C4-2B (cell line): ENCODE measurements at regions not wholly inside any gene's neighbourhood (a gene's known extent, or its start where the extent isn't known, plus 50 kb on each side); places are given as distances from the start of the nearest gene placed in this dataset.

Experiments
- H3K27ac ChIP-seq: fragments of 450-650 bp; 2 replicates; pipeline ENCODE4 v1.5.1; 2017
- ZFX ChIP-seq: fragments of 450-650 bp; IDR thresholded peaks from 2 replicates; pipeline ENCODE4 v1.6.1; 2017
- TF ChIP-seq, protein P1 (sequence below): fragments of 450-650 bp; conservative IDR thresholded peaks from 2 replicates; pipeline ENCODE4 v1.5.1; 2017; ENCODE audit warnings: mild to moderate bottlenecking

DNA sequence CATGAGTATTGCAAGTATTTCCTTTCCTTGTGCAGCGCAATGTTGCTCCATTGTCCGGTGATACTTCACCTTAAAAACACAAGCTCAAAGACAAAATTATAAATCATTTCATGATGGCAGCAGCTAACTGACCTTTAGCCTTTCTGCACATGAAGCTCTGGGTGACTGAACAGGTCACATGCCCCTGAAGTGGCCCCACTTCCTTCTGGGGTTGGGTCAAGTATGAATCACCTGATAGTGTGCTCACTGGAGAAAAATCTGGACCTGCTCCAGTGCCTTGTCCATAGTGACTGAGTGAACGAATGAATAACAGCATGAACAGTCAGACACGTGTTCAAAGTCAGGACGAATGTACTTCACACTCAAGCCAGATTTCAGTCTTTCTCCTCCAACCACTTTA, 658.9 kb downstream of the NPHP4 start:
- no peak overlapping the region for H3K27ac ChIP-seq
- TF ChIP-seq, protein P1, sequence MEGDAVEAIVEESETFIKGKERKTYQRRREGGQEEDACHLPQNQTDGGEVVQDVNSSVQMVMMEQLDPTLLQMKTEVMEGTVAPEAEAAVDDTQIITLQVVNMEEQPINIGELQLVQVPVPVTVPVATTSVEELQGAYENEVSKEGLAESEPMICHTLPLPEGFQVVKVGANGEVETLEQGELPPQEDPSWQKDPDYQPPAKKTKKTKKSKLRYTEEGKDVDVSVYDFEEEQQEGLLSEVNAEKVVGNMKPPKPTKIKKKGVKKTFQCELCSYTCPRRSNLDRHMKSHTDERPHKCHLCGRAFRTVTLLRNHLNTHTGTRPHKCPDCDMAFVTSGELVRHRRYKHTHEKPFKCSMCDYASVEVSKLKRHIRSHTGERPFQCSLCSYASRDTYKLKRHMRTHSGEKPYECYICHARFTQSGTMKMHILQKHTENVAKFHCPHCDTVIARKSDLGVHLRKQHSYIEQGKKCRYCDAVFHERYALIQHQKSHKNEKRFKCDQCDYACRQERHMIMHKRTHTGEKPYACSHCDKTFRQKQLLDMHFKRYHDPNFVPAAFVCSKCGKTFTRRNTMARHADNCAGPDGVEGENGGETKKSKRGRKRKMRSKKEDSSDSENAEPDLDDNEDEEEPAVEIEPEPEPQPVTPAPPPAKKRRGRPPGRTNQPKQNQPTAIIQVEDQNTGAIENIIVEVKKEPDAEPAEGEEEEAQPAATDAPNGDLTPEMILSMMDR, result no peak
- no peak for TF ChIP-seq ZFX

DNA sequence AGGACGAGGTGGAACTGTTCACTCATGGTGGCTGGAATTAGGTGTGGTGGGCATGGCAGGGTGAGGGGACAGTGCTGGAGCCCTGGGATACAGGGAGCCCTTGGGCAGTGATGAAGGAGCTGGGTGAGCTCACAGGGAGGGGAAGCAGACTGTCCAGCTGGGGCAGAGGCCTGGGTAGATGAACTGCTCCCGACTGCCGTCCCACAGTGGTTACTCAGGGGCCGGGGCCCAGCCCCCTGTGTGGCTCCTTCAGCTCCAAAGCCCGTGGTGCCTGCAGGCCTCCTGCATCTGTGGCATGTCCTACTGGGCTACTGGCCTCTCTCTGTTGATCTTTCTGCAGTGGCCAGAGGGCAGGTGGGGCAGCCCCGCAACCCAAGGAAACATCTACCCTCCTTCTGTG, 661.1 kb downstream of the NPHP4 start:
- TF ChIP-seq, protein P1, result no peak
- no peak for TF ChIP-seq ZFX
- H3K27ac ChIP-seq, result no peak overlapping the region

DNA sequence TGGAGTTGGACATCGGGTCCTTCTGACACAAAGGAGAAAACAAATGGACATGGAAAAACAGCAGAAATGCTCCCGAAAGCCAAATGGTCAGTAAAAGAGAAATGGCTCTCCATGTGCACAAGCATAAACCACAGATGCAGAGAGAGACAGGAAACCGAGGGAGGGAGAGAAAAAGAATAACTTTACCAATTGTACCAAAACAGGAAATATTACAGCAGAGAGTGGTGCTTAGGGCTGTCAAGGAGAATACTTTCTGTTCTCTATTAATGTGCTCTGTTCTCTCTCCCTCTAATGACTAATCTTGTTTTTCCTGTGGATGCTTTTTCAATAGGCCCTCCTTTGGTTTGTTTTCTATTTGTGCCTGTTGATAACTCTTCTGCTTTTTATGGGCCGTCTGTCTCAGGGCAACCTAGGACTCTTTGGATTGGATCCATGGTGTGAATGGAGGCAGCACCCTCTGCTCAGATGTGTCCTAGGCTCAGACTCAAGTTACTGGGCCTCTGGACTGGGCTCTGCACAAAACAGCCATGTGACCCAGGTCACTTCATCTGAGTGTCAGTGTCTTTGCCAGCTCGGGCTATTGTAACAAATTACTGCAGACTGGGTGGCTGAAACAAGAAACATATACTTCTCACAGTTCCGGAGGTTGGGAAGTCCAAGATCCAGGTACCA, 663.0 kb downstream of the NPHP4 start:
- no peak overlapping the region for H3K27ac ChIP-seq
- no peak for TF ChIP-seq ZFX
- TF ChIP-seq, protein P1, result no peak

DNA sequence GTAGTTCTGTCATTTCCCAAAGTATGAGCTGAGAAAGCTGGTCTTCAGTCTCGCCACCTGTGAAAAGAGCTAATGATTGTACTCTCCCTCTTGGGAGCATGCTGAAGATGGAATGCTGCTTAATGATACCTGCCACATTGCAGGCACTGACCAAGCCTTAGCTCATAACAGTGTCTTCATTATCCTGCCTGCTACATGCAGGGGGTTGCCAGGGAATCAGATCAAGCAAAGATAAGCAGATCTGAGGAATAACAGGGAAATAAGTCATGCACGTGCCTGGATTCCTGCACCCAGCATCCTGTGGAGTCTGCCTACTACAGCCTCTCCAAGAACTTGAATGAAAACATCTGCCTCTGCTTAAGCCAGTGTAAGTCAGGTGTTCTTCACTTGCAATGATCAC, 667.3 kb downstream of the NPHP4 start:
- no peak overlapping the region for H3K27ac ChIP-seq
- TF ChIP-seq, protein P1, result no peak
- TF ChIP-seq ZFX, result no peak

DNA sequence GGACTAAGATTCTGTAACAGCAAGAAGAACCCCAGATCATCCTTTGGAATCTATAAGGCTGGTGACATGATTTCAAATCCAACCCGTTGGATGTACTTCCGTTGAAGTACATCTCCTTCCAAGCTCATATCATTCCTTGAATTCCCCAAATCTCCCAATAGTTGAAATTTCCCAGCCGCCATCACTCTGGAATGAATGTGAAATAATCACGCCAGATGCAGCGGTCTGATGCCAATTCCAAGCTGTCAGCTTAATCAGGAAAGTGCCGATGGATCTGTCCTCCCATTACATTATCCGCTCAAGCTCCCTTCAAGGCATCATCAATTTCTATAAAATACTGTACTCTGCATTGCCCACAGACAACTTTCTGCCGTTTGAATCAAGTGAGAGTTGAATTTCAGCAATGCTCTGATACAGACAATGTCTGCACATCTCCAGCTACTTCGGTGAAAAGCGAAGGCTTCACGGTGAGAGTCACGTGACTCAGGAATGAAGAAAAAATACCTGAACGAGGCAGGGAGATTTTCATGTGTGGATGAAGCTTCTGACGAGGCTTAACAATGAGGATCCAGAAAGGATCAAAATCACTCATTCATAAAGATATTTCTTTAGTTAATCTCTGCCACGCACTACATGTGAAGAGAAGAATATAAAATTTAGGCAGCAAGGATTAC, 663.9 kb downstream of the AJAP1 start:
- TF ChIP-seq, protein P1, result no peak
- no peak for TF ChIP-seq ZFX
- H3K27ac ChIP-seq, result no peak overlapping the region

DNA sequence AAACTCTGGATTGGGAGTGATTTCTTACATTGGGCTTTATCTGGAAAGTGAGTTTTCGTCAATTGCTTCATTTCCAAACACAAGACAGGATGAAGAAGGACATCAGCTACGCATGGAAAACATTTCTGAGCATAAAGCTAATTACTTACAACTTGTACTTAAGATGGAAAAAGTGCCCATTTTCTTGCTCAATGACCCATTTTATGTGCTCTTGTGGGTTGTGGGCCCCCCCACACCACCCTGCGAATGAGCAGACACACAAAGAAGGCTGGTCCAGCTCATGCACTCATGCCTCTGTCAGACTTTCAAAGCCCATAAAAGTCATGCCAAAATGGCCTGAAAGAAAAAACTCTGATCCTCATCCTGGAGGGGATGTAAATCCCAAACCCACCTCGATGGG, 663.0 kb downstream of the AJAP1 start:
- TF ChIP-seq, protein P1, result no peak
- TF ChIP-seq ZFX, result no peak
- no peak overlapping the region for H3K27ac ChIP-seq

DNA sequence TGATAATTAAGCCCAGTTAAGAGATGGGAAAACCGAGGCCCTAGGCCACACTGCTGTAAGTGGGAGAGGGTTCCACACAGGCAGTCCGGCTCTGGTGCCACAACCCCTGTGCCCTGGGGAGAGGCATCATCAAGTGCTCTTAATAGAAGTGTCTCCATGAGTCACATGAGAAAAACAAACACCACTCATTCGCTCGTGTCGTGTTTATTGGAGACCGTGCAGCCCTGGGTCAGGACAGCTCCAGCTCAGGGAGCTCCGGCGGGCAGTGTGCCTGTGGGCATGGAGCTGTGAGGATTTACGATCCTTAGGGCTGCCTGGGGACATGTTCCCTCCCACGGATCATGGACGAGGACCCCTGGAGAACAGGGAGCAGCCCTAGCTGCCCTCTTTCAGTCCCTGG, 658.5 kb downstream of the AJAP1 start:
- TF ChIP-seq, protein P1, result no peak
- no peak for TF ChIP-seq ZFX
- no peak overlapping the region for H3K27ac ChIP-seq
